GM12892 (cell line): ENCODE measurements at regions not wholly inside any gene's neighbourhood (a gene's known extent, or its start where the extent isn't known, plus 50 kb on each side); places are given as distances from the start of the nearest gene placed in this dataset.

Source experiments
- POLR2A ChIP-seq: IDR thresholded peaks from 2 replicates; pipeline ENCODE4 v1.6.1; 2011; ENCODE audit warnings: low read depth, low read length, control low read depth
- POLR2AphosphoS5 ChIP-seq: IDR thresholded peaks from 2 replicates; pipeline ENCODE4 v1.6.1; 2011; ENCODE audit warnings: low read depth, low read length, control low read depth

DNA sequence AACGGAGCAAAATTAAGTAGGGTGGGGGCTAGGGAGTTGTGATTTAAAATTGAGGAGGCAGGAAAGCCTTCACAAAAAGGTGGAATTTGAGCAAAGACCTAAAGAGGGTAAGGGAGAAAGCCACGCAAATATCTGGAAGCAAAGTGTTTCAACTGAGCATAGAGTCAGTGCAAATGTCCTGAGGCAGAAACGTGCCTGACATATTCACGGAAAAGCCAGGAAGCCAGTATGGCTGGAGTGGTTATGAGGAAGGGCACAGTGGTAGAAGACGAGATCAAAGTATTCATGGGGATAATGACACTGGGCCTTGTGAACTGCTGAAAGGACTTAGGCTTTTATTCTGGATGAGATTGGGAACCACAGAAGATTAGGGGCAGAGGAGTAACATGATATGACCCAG, 268.4 kb downstream of the MAN2A1 start:
- no peak for TF ChIP-seq POLR2A
- TF ChIP-seq POLR2AphosphoS5: no peak
